ENCODE measurements at regions not wholly inside any gene's neighbourhood (a gene's known extent, or its start where the extent isn't known, plus 50 kb on each side); places are given as distances from the start of the nearest gene placed in this dataset.

- no peak for DNase-seq
These were observed 95.0 kb upstream of the ALDH1A3 start for GRCh38 chr15:100784493-100785180.

DNA sequence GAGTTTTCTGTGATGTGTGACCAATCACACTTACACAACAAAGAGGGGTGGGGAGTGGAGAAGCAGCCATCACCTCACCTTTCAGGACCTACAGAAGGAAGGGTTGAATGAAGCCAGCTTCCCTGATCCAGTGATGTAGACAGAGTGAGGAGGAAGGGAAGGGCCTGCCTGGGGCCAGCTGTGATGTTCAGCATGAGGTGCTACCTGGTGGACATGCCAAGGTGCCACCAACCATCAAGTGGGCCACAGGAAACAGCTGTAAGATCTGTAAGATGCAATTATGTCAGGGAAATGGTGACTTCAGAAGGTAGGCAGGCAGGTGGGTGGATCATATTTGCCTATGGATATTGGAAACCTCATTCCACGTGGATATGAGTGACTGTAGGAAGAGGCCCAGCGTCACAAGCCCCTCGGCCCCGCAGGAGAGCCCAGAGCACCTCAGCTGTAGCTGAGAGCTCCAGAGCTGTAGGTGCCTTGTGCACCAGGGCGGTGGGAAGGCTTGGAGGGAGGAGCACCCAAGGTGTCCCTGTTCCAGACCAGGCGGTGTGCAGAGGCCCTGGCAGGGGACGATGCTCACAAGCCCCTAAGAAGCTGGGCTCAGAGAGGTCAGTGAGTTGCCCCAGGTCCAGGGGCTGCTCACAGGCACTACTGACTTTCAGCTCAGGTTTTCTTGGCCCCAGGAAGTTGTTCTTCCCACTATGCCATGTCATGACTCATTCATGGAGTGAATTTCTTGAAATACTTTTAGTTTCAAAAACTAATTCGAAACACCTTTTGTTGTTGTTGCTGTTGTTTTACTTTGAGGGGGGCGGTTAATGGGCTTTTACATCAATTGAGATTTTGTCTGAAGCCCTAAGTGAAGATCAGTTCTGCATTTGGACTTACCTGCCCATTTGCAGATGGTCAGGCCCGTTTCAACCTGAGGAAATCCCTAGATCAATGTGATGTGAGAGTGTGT, 94.2 kb upstream of the ALDH1A3 start:
- DNase-seq = no peak

DNA sequence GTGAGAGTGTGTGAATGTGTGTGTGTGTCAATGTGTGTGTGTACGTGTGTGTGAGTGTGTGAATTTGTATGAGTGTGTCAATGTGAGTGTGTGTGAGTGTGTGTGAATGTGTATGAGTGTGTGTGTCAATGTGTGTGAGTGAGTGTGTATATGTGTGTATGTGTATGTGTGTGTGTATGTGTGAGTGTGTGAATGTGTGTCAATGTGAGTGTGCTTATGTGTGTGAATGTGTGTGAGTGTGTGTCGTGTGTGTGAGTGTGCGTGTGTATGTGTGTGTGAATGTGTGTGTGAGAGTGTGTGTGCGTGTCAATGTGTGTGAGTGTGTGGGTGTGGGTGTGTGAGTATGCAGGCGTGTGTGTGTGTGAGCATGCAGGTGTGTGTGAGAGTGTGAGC, 93.5 kb upstream of the ALDH1A3 start:
- no peak for DNase-seq

DNA sequence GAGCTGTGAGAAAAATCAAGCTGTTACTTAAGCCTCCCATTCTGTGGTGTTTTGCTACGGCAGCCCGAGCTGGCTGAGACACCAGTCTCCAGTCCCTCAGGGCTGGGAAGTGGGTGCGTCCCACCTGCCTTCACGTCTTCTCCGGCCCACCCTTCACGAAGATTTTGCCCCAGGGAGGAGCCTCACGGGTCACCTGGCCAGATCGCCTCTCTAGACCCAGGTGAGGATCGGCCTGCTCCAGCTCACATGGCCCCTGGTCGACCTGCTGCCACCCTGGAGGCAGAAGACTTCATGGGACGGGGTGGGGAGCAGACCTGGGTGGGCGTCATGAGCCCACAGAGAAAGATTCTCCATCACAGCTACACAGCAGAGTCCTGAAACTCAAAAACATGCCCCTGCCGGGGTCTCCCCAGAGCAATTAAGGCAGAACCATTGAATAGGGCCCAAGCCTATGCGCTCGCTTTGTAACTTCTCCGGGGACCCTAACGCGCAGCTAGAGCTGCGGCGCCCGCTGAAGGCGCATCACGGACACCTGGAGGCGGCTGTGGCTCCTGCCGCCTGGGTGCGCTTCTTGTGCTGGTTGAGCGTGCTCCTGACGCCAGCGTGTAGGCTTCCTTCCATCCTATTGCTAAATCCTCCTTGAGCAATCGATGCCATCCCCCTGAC, 92.6 kb upstream of the ALDH1A3 start:
- DNase-seq = no peak

- no peak for DNase-seq
These were observed 91.8 kb upstream of the ALDH1A3 start for GRCh38 chr15:100787567-100788417.

DNA sequence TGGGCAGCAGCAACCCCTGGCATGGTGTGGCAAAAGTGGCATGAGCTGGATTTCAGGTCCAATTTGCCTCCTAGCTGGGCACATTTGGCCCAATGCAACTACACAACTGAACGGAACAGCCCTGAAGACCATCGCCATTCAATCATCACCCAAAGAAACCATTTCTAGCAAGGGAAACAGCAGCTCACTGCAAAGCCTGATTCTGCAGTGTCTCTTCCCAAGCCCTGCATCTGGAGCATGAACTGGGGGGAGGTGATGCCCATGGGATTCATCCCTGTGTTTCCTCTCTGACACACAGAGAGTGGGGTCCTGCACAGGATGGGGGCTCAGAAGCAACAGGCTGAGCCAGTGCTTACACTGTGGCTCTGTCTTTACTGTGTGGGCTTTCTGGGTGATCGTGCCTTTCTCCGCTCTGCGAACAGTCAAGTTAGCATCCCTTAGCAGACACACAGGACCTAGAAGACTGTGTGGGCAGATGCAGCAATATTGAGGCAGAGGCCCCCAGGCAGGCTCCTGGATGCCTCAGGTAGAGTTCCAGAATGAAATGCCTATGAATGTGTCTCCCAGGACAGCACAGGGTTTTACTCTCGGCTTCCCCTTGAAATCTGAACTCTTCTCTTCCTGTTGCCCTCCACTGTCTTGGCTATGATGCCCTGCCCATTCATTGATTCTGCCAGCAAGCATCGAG, 91.1 kb upstream of the ALDH1A3 start:
- DNase-seq = no peak

DNA sequence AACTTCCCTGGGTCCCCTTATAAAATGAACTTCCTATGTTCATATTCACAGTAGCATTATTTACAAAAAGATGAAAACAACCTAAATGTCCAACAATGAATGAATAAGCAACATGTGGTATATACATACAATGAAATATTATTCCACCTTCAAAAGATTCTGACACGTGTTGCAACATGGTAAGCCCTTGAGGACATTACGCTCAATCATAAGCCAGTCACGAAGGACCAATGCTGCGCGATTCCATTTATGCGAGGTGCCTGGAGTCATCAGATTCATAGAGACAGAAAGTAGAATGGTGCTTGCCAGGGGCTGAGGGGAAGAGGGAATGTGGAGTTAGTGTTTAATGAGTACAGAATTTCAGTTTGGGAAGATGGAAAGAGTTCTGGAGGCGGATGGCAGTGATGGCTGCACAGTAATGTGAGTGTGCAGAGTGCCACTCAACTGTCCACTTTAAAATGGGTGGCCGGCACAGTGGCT, 88.8 kb upstream of the ALDH1A3 start:
- DNase-seq = no peak

DNA sequence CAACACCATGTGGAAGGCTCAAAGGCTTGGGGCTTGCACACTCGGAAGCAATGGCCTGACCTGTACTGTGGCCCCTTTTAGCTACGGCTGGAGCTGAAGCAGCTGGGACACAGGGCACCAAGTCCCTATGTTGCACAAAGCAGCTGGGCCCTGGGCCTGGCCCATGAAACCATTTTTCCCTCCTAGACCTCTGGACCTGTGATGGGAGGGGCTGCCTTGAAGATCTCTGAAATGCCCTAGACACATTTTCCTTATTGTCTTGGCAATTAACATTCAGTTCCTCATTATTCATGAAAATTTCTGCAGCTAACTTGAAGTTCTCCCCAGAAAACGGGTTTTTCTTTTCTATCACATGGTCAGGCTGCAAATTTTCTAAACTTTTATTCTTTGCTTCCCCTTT, 85.6 kb upstream of the ALDH1A3 start:
- DNase-seq = no peak

GRCh38 chr15:100801256-100801900, 78.3 kb upstream of the ALDH1A3 start:
- no peak for DNase-seq

DNA sequence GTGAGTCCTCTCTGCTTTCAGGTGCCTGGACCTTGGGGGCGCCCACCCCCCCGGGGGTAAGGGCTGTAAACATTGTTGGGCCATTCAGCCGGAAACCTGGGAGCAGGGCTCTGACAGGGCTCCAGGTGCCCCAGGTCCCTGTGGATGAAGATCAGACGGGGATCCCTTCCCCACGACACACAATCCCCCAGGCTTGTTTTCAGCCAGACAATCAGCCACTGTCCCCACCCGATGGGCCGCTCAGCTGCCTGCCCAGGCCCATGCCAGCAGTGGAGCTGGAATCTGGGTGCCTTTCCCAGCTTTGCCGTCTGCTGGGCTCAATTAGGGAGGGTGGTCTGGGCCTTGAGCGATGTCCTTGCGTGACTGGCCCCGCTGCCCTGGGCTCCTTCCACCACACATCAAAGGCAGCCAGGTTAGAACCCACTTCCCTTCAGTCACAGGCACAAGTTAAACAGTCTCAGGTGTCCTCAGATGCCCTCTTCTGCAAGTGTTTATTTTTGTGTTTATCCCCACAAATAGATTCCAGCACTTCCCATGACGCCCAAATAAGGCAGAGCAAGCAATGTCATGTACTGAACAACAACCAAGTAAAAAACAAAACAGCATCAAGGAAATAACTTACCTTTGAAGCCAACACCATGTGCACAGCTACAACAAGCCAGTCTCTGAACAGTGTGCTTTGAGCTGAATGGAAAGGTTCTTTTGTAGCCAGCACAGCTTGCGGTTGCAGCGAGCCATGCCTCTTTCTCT, 77.0 kb upstream of the ALDH1A3 start:
- DNase-seq = no peak

GRCh38 chr15:100803171-100803440, 76.5 kb upstream of the ALDH1A3 start:
- DNase-seq = no peak

DNA sequence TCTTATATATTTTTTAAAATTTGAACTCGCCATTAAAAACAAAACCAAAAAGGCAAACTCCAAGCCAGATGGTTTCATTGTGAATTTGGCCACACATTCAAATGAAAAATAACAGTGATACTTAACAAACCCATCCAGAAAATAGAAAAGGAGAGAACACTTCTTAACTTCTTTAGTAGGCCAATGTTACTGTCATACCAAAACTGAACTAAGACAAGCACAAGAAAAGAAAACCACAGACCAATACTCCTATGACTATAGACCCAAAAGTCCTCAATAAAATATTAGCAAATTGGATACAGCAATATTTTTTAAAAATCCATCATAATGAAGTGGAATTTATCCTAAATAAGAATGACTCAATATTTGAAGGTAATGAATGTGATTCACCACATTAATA, 73.5 kb upstream of the ALDH1A3 start:
- no peak for DNase-seq

DNA sequence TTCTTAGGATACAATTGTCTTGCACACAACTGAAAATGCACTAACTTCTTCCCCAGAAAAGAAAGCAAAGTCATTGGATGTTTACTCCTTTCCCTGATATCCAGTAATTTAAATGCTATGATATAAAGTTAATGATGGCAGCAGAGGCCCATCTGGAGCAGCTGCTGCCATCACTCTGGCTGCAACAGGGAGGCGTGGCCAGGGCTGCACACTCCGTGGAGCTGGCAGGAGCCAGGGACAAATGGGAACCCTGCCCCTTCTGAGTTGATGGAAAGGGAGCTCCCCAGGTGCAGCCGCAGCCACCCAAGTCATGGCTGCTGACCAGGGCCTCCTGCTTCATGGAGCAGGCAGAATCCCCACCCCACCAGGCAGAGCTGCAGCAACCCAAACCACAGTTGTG, 72.6 kb upstream of the ALDH1A3 start:
- DNase-seq = no peak

DNA sequence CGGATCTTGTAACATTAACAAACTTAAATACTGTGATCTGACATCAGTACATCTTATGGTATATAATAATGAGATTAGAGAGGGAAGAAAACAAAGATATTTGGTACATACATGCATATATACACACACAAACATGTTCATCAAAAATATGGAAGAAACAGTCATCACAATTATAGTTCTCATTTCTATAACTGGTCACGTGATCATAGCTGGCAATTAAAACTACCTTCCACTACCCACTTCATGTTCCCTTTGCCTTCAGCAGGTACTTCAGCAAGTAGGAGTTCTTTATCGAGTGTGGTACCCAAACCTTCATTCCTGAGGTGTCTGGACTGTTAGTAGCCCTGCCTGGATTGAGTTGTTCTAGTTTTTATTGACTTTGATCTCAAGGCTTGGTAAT, 70.9 kb upstream of the ALDH1A3 start:
- DNase-seq = no peak

DNA sequence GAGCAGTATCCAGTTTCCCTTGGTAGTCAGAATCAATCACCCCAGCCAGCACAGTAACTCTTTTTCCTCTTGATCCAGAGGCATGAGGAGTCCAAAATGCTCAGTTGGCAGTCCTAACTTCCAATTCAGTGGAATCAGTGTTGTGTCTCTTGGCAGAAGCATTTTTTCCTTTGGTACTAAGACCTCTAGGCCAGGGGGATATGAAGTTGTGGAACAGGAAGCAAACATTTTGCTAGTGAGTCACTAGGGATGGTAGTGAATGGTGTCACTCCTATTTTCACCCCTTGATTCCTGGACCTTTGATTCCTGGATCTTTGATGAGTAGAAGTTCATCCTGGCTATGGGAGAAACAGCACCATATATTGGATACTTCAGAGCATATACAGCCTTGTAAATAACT, 70.5 kb upstream of the ALDH1A3 start:
- DNase-seq = no peak

DNA sequence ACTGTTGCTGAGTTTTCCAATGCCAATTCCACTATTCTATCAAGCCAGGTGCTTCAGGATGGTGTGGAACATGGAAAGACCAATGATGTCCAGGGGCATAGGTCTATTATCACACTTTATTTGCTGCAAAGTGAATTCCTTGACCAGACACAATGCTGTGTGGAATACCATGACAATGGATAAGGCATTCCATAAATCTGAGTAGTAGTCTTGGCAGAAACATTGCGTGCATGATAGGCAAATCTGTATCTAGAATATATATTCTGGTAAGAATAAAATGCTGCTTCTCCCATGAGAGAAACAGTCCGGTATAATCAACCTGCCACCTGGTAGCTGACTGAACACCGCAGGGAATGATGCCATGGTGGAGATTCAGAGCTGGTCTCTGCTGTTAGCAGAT, 70.0 kb upstream of the ALDH1A3 start:
- no peak for DNase-seq

DNA sequence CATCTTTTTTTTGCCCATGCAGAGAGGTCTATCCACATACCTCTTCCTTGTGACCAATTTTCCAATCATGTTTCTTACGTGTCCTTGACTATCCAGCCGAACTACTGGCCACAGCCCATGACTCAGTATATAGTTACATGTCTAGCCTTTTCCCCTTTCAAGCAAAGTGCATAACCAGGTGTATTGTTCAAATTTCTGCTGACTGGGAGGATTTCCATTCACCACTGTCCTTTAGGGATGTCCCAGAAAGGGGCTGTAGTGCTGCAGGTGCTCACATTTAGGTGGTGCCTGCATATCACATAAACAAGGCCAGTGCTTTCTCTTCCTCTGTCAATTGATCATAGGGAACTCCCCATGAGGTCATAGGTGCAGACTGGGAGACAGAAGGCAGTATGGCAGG, 69.4 kb upstream of the ALDH1A3 start:
- no peak for DNase-seq

DNA sequence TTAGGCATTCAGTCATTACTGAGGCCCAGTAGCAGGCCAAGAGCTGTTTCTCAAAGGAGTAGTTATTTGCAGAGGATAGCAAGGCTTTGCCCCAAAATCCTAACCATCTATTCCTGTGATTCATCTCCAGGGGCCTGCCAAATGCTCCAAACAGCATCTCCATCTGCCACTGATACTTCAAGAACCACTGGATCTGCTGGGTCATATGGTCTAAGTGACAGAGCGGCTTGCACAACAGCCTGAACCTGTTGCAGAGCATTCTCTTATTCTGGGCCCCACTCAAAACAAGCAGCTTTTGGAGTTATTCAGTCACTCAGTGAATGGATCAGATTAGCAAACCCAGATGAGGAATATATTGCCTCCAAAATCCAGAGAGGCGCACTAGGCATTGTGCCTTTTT, 68.8 kb upstream of the ALDH1A3 start:
- no peak for DNase-seq

GRCh38 chr15:100812802-100813201, 66.8 kb upstream of the ALDH1A3 start:
- no peak for DNase-seq

DNA sequence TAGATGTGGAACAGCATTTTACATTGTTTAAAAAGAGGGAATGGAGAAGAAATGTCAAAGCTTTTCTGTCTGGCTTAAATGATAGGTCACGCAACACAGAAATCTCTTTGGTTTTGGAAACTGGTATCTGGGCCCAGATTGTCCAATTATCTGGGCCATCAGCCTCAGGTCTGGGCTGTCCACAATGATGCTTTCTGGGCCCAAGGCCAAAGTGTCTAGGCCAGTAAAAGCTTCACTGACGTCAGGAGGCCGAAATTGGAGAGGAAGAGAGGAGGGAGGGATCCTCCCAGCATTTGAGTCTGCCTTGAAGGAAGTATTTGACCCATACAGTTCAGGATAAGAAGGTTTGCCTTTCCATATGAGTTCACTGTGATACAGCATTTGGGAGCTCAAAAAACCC, 60.7 kb upstream of the ALDH1A3 start:
- DNase-seq = no peak

GRCh38 chr15:100820528-100820927, 59.1 kb upstream of the ALDH1A3 start:
- no peak for DNase-seq
